Neural crest cell (in vitro differentiated cells): ENCODE measurements at regions not wholly inside any gene's neighbourhood (a gene's known extent, or its start where the extent isn't known, plus 50 kb on each side); places are given as distances from the start of the nearest gene placed in this dataset.

ENCODE experiments used
- DNase-seq: peaks from one replicate; pipeline ENCODE4 v3.0.0; 2021; ENCODE audit warnings: low read depth, mixed read lengths, low spot score
- H3K27ac Mint-ChIP-seq: one replicate; pipeline ENCODE4 v1.8.0; 2021; ENCODE audit warnings: mild to moderate bottlenecking, mixed read lengths; ENCODE audit not compliant: unreplicated experiment
- H3K27me3 Mint-ChIP-seq: 2 replicates; pipeline ENCODE4 v1.8.0; 2021; ENCODE audit warnings: low read depth, mild to moderate bottlenecking, mixed read lengths
- H3K36me3 Mint-ChIP-seq: 2 replicates; pipeline ENCODE4 v1.8.0; 2021; ENCODE audit warnings: low read depth, mild to moderate bottlenecking, mixed read lengths
- H3K4me1 Mint-ChIP-seq: 2 replicates; pipeline ENCODE4 v1.8.0; 2021; ENCODE audit warnings: mixed read lengths
- H3K4me3 Mint-ChIP-seq: one replicate; pipeline ENCODE4 v1.8.0; 2021; ENCODE audit warnings: mild to moderate bottlenecking, mixed read lengths
- H3K9me3 Mint-ChIP-seq: 2 replicates; pipeline ENCODE4 v1.8.0; 2021; ENCODE audit warnings: mixed read lengths
- CTCF ChIP-seq: fragments of 200-600 bp; sonication (generic); conservative IDR thresholded peaks from 2 replicates; pipeline ENCODE4 v1.5.0; 2021; ENCODE audit warnings: antibody characterized with exemption, mild to moderate bottlenecking

GRCh38 chr6:95242560-95242959 lies 334.8 kb upstream of the MANEA start:
- Mint-ChIP-seq H3K36me3 (no peaks in the 10 kb centered on the region), H3K9me3 (no peaks in the 10 kb centered on the region), H3K27ac (no peak overlapping the region), H3K4me3 (no peak overlapping the region), H3K27me3 (no peaks in the 10 kb centered on the region), H3K4me1 (no peaks in the 10 kb centered on the region)
- TF ChIP-seq CTCF, result no peak
- DNase-seq, result no peak

- Mint-ChIP-seq H3K4me1 (no peaks in the 10 kb centered on the region), H3K27ac (no peak overlapping the region), H3K4me3 (no peak overlapping the region), H3K9me3 (no peaks in the 10 kb centered on the region), H3K27me3 (no peaks in the 10 kb centered on the region), H3K36me3 (no peaks in the 10 kb centered on the region)
- DNase-seq, result no peak
- TF ChIP-seq CTCF, result no peak
Observed at GRCh38 chr6:95243053-95243452, 334.3 kb upstream of the MANEA start.

GRCh38 chr6:95244751-95245150 lies 332.6 kb upstream of the MANEA start:
- DNase-seq, result no peak
- Mint-ChIP-seq H3K4me3 (no peak overlapping the region), H3K27ac (no peak overlapping the region), H3K36me3 (no peaks in the 10 kb centered on the region), H3K4me1 (no peaks in the 10 kb centered on the region), H3K9me3 (no peaks in the 10 kb centered on the region), H3K27me3 (no peaks in the 10 kb centered on the region)
- no peak for TF ChIP-seq CTCF

GRCh38 chr6:95248499-95248898 lies 328.8 kb upstream of the MANEA start:
- no peaks in the 10 kb centered on the region for H3K9me3 Mint-ChIP-seq
- no peak overlapping the region for H3K4me3 Mint-ChIP-seq
- TF ChIP-seq CTCF, result no peak
- H3K27me3 Mint-ChIP-seq, result no peaks in the 10 kb centered on the region
- no peaks in the 10 kb centered on the region for H3K4me1 Mint-ChIP-seq
- no peaks in the 10 kb centered on the region for H3K36me3 Mint-ChIP-seq
- no peak overlapping the region for H3K27ac Mint-ChIP-seq
- no peak for DNase-seq

- Mint-ChIP-seq H3K9me3 (no peaks in the 10 kb centered on the region), H3K4me1 (no peaks in the 10 kb centered on the region), H3K27ac (no peak overlapping the region), H3K4me3 (no peak overlapping the region), H3K36me3 (no peaks in the 10 kb centered on the region), H3K27me3 (no peaks in the 10 kb centered on the region)
- no peak for DNase-seq
- TF ChIP-seq CTCF, result no peak
Observed at GRCh38 chr6:95249175-95249574, 328.2 kb upstream of the MANEA start.

GRCh38 chr6:95249661-95250060 lies 327.7 kb upstream of the MANEA start:
- Mint-ChIP-seq H3K36me3 (no peaks in the 10 kb centered on the region), H3K4me1 (no peaks in the 10 kb centered on the region), H3K27me3 (no peaks in the 10 kb centered on the region), H3K9me3 (no peaks in the 10 kb centered on the region), H3K27ac (no peak overlapping the region), H3K4me3 (no peak overlapping the region)
- no peak for DNase-seq
- TF ChIP-seq CTCF, result no peak
